GM19324 (cell line): ENCODE measurements at regions not wholly inside any gene's neighbourhood (a gene's known extent, or its start where the extent isn't known, plus 50 kb on each side); places are given as distances from the start of the nearest gene placed in this dataset.
"Not testable (repeated sequence)": the region's sequence is repeated elsewhere in the genome, so short reads cannot be mapped to it uniquely, and the experiment has no call there.

Source experiments
- ATAC-seq: cut with Tn5 transposase; IDR thresholded peaks from one replicate; pipeline ENCODE4 v1.9.1; 2021; ENCODE audit warnings: mild to moderate bottlenecking, moderate library complexity; ENCODE audit not compliant: unreplicated experiment, low FRiP score

- no peak for ATAC-seq
Observed at GRCh38 chr3:177381070-177381469, 183.8 kb upstream of the TBL1XR1 start.

- no peak for ATAC-seq
Observed at GRCh38 chr3:177382944-177383343, 185.7 kb upstream of the TBL1XR1 start.

GRCh38 chr3:177385186-177385585, 187.9 kb upstream of the TBL1XR1 start:
- ATAC-seq, result no peak

- ATAC-seq, result no peak
Observed at GRCh38 chr3:177385831-177386301, 188.6 kb upstream of the TBL1XR1 start.

- ATAC-seq, result no peak
Observed at GRCh38 chr3:177388209-177388608, 190.9 kb upstream of the TBL1XR1 start.

GRCh38 chr3:177394231-177395024, 197.1 kb upstream of the TBL1XR1 start:
- ATAC-seq, result not testable (repeated sequence)

- ATAC-seq, result no peak
Observed at GRCh38 chr3:177396733-177397132, 199.5 kb upstream of the TBL1XR1 start.

- no peak for ATAC-seq
Observed at GRCh38 chr3:177401375-177401774, 204.1 kb upstream of the TBL1XR1 start.

GRCh38 chr3:177402533-177402932, 205.3 kb upstream of the TBL1XR1 start:
- no peak for ATAC-seq

- ATAC-seq, result no peak
Observed at GRCh38 chr3:177405191-177405672, 207.9 kb upstream of the TBL1XR1 start.

- no peak for ATAC-seq
Observed at GRCh38 chr3:177410730-177411129, 213.4 kb upstream of the TBL1XR1 start.

- no peak for ATAC-seq
Observed at GRCh38 chr3:177411201-177411600, 213.9 kb upstream of the TBL1XR1 start.

GRCh38 chr3:177412677-177413170, 215.4 kb upstream of the TBL1XR1 start:
- not testable (repeated sequence) for ATAC-seq

GRCh38 chr3:177414093-177414492, 216.8 kb upstream of the TBL1XR1 start:
- ATAC-seq, result no peak

GRCh38 chr3:177418787-177419186, 221.5 kb upstream of the TBL1XR1 start:
- ATAC-seq, result no peak

- ATAC-seq, result no peak
Observed at GRCh38 chr3:177419904-177420601, 222.8 kb upstream of the TBL1XR1 start.

- no peak for ATAC-seq
Observed at GRCh38 chr3:177420651-177421480, 223.6 kb upstream of the TBL1XR1 start.

- ATAC-seq, result no peak
Observed at GRCh38 chr3:177421481-177421785, 224.2 kb upstream of the TBL1XR1 start.

GRCh38 chr3:177424521-177424920, 227.2 kb upstream of the TBL1XR1 start:
- ATAC-seq, result no peak

GRCh38 chr3:177425042-177425441, 227.8 kb upstream of the TBL1XR1 start:
- no peak for ATAC-seq
